ENCODE measurements at regions not wholly inside any gene's neighbourhood (a gene's known extent, or its start where the extent isn't known, plus 50 kb on each side); places are given as distances from the start of the nearest gene placed in this dataset.

GRCh38 chr7:40918701-40919271, 784.0 kb downstream of the SUGCT start:
- H3K27ac Mint-ChIP-seq (ENCODE audit: unreplicated experiment): no peak overlapping the region
- H3K9me3 Mint-ChIP-seq: no peaks in the 10 kb centered on the region
- no peaks in the 10 kb centered on the region for H3K36me3 Mint-ChIP-seq (ENCODE audit: low read depth)
- no peak for TF ChIP-seq CTCF (conservative IDR thresholded peaks at IDR 0.05)
- DNase-seq (ENCODE audit: low read depth, low spot score): no peak
- no peaks in the 10 kb centered on the region for H3K4me1 Mint-ChIP-seq
- H3K4me3 Mint-ChIP-seq: no peak overlapping the region
- no peaks in the 10 kb centered on the region for H3K27me3 Mint-ChIP-seq (ENCODE audit: low read depth)

GRCh38 chr7:40916813-40917212, 782.0 kb downstream of the SUGCT start:
- H3K27me3 Mint-ChIP-seq (ENCODE audit: low read depth): no peaks in the 10 kb centered on the region
- peaks cover 6% of the 10 kb centered on the region for H3K9me3 Mint-ChIP-seq
- no peak overlapping the region for H3K27ac Mint-ChIP-seq (ENCODE audit: unreplicated experiment)
- H3K36me3 Mint-ChIP-seq (ENCODE audit: low read depth): no peaks in the 10 kb centered on the region
- H3K4me1 Mint-ChIP-seq: no peaks in the 10 kb centered on the region
- no peak overlapping the region for H3K4me3 Mint-ChIP-seq
- TF ChIP-seq CTCF (conservative IDR thresholded peaks at IDR 0.05): no peak
- no peak for DNase-seq (ENCODE audit: low read depth, low spot score)

- Mint-ChIP-seq H3K36me3 (ENCODE audit: low read depth) (no peaks in the 10 kb centered on the region), H3K27ac (ENCODE audit: unreplicated experiment) (no peak overlapping the region), H3K4me3 (no peak overlapping the region), H3K9me3 (peaks cover 9% of the 10 kb centered on the region), H3K27me3 (ENCODE audit: low read depth) (no peaks in the 10 kb centered on the region), H3K4me1 (no peaks in the 10 kb centered on the region)
- no peak for DNase-seq (ENCODE audit: low read depth, low spot score)
- TF ChIP-seq CTCF (conservative IDR thresholded peaks at IDR 0.05): no peak
Measured at GRCh38 chr7:40915071-40915470, 780.3 kb downstream of the SUGCT start.

Data from neural crest cell (in vitro differentiated cells).